ENCODE measurements at regions not wholly inside any gene's neighbourhood (a gene's known extent, or its start where the extent isn't known, plus 50 kb on each side); places are given as distances from the start of the nearest gene placed in this dataset.

GRCh38 chr2:160993654-160994061, 166.6 kb upstream of the TANK start:
- no peak for TF ChIP-seq CTCF (IDR thresholded peaks at IDR 0.05)
- TF ChIP-seq POLR2AphosphoS5 (IDR thresholded peaks at IDR 0.05) = no peak
- TF ChIP-seq POLR2A (IDR thresholded peaks at IDR 0.05) = no peak
- TF ChIP-seq EP300 (IDR thresholded peaks at IDR 0.05) = no peak
